Large intestine (tissue), 3 donors: ENCODE measurements at regions not wholly inside any gene's neighbourhood (a gene's known extent, or its start where the extent isn't known, plus 50 kb on each side); places are given as distances from the start of the nearest gene placed in this dataset.
A peak's percentile ranks its signal among the peaks of the same experiment; 100 is the strongest.

Experiments used
- DNase-seq, 2 donors: peaks; one replicate each; pipeline versions ENCODE4 v3.0.0 to v3.0.0-alpha.2; 2013
- H3K27ac ChIP-seq: one replicate; pipeline ENCODE4 v1.5.1; 2013; ENCODE audit warnings: low read length
- H3K27me3 ChIP-seq: 2 replicates; pipeline ENCODE4 v1.6.1; 2013; ENCODE audit warnings: low read length; ENCODE audit not compliant: control insufficient read depth, insufficient read depth
- H3K36me3 ChIP-seq: 2 replicates; pipeline ENCODE4 v1.6.1; 2013; ENCODE audit warnings: low read length; ENCODE audit not compliant: control insufficient read depth, insufficient read depth
- H3K4me1 ChIP-seq: one replicate; pipeline ENCODE4 v1.6.1; 2013; ENCODE audit warnings: low read length; ENCODE audit not compliant: control insufficient read depth, insufficient read depth
- H3K4me3 ChIP-seq: one replicate; pipeline ENCODE4 v1.5.1; 2013; ENCODE audit warnings: low read length
- H3K9me3 ChIP-seq: one replicate; pipeline ENCODE4 v1.6.1; 2013; ENCODE audit warnings: mild to moderate bottlenecking, low read depth, low read length, moderate library complexity; ENCODE audit not compliant: control insufficient read depth
- WGBS: methylation state at CpG from one replicate; pipeline ENCODE4 v1.1.5; 2013; ENCODE audit warnings: low lambda C conversion rate; ENCODE audit not compliant: insufficient coverage; 5-methylcytosine and 5-hydroxymethylcytosine counted together

DNA sequence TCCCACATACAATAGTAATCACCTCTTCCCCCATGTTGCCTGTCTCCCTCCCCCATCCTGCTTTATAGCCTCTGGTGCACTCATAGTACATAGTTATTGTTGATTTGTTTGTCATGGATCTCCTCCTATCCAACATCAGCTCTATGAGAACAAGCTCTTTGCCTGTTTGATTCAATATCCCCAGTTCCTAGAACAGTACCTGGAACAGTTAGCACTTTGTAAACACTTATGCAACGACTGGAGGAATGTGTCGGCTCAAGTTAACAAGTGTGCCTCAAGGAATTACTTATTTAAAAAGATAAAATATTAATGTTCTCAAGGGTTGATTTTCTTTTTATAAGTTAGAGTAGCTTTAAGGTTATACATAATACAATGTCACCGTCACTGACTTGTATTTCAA, 271.6 kb upstream of the KAZN start:
- DNase-seq, result no peak
- Histone ChIP-seq H3K27ac (no peak overlapping the region), H3K36me3 (no peaks in the 10 kb centered on the region), H3K9me3 (no peaks in the 10 kb centered on the region), H3K27me3 (no peaks in the 10 kb centered on the region), H3K4me1 (no peaks in the 10 kb centered on the region), H3K4me3 (no peak overlapping the region)
- no CpG with 5 or more reads among the region's 3 CpGs for WGBS

DNA sequence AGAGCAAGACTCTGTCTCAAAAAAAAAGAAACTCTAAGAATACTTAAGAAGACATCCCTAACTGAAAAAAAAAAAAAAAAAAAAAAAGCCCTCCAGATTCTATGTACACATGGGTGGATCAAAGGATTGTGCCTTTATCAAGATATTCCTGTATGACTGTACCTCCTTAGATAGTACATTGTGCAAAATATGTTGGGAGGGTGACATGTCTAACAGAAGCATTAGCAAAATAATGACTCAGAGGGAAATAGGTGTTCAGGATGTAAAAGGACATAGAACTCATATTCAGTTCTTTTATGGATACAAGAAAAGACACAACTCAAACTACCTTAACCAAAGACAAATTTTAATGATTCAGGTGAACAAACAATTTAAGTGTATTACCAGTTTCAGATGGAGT, 269.8 kb upstream of the KAZN start:
- Histone ChIP-seq H3K4me1 (no peaks in the 10 kb centered on the region), H3K9me3 (no peaks in the 10 kb centered on the region), H3K27me3 (no peaks in the 10 kb centered on the region), H3K4me3 (no peak overlapping the region), H3K36me3 (no peaks in the 10 kb centered on the region), H3K27ac (no peak overlapping the region)
- DNase-seq, result no peak

DNA sequence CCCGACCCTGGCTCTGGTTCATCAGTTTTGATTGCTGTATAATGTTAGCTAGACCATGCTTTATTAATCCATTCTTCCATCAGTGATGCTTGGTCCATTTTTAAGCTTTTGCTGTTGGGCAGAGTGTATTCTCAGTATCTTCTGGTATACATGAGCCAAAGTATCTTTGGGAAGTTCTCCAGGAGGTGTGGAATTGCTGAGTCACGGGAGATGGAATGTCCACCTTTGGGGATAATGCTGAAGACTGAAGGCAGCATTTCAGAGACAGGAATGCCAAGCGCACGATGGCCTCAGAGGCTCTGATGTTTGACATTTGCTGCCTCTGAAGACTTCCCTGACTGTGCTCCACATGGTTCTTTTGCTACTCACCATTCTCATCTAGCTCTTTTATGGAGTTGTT, 266.3 kb upstream of the KAZN start:
- Histone ChIP-seq H3K9me3 (no peaks in the 10 kb centered on the region), H3K4me3 (no peak overlapping the region), H3K36me3 (no peaks in the 10 kb centered on the region), H3K4me1 (no peaks in the 10 kb centered on the region), H3K27ac (no peak overlapping the region), H3K27me3 (no peaks in the 10 kb centered on the region)
- DNase-seq, result no peak
- no CpG with 5 or more reads among the region's 4 CpGs for WGBS

DNA sequence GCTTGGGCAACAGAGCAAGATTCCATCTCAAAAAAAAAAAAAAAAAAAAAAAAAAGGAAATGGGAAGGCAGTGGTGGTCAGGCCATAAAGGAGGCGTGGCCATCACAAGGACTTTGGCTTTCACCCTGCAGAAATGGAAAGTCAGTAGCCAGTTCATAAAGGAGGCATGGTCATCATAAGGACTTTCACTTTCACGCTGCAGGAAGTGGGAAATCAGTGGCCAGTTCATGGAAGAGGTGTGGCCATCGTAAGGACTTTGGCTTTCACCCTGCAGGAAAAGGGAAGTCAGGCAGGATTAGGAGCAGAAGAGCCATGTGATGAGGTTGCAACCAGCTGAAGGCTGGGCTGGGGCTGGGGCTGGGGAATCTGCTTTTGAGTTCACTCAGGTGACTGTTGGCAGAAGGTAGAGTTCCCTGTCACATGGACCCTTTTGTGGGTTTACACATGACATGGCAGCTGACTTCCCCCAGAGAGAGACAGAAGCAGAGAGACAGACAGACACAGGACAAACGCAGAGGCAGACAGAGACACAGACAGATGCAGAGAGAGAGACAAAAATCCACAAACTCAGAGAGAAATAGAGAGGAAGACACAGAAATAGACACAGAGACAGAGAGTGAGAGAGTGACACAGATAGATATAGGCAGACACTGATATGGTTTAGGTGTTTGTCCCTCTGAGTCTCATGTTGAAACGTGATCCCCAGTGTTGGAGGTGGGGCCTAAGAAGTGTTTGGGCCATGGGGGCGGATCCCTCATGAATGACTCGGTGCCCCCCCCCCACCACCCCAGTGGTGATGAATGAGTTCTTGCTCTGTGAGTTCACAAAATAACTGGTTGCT, 263.9 kb upstream of the KAZN start:
- Histone ChIP-seq H3K27ac (no peak overlapping the region), H3K27me3 (no peaks in the 10 kb centered on the region), H3K4me1 (no peaks in the 10 kb centered on the region), H3K4me3 (no peak overlapping the region), H3K9me3 (no peaks in the 10 kb centered on the region), H3K36me3 (no peaks in the 10 kb centered on the region)
- peak in 1 of 2 donors; percentile 23 for DNase-seq
- WGBS, result no CpG with 5 or more reads among the region's 7 CpGs

DNA sequence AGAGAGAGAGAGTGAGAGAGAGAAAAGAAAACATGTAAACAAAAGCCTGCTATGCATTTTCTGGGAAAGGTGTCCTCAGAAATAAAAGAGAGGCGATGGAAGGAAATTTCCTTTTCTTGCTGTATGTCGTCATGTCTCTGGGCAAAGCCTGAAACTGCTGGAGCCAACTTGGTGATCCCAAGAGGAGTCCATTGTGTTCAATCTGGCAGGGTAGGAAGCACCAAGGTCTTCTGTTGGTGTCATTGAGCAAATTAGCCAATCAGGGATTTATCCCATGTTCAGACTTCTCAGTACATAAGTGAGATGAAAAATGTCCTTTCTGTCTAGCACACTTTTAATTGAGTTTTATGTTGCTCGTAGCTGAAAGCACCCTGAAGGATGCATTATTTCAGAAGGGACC, 260.0 kb upstream of the KAZN start:
- no peaks in the 10 kb centered on the region for H3K27me3 ChIP-seq
- no peaks in the 10 kb centered on the region for H3K36me3 ChIP-seq
- WGBS, result no CpG with 5 or more reads among the region's 3 CpGs
- H3K4me3 ChIP-seq, result no peak overlapping the region
- no peak overlapping the region for H3K27ac ChIP-seq
- H3K4me1 ChIP-seq, result no peaks in the 10 kb centered on the region
- no peak for DNase-seq
- H3K9me3 ChIP-seq, result no peaks in the 10 kb centered on the region

DNA sequence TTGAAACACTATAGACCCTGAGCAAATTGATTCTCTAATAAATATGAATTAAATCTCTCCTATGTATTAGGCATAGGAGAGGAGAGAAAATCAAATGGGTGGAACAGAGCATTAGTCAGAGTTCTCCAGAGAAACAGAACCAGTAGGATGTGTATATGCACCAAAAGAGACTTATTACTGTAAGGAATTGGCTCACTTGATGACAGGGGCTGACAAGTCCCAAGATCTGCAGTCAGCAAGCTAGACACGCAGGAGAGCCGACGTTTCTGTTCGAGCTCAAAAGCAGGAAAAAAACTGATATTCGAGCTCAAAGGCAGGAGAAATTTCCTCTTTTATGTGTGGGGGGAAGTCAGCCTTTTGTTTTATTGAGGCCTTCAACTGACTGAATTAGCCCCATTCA, 259.2 kb upstream of the KAZN start:
- no peak overlapping the region for H3K27ac ChIP-seq
- no peaks in the 10 kb centered on the region for H3K36me3 ChIP-seq
- DNase-seq, result no peak
- no peak overlapping the region for H3K4me3 ChIP-seq
- no peaks in the 10 kb centered on the region for H3K4me1 ChIP-seq
- 79% methylated on average over 3 of the region's 5 CpGs for WGBS
- H3K9me3 ChIP-seq, result no peaks in the 10 kb centered on the region
- H3K27me3 ChIP-seq, result no peaks in the 10 kb centered on the region

DNA sequence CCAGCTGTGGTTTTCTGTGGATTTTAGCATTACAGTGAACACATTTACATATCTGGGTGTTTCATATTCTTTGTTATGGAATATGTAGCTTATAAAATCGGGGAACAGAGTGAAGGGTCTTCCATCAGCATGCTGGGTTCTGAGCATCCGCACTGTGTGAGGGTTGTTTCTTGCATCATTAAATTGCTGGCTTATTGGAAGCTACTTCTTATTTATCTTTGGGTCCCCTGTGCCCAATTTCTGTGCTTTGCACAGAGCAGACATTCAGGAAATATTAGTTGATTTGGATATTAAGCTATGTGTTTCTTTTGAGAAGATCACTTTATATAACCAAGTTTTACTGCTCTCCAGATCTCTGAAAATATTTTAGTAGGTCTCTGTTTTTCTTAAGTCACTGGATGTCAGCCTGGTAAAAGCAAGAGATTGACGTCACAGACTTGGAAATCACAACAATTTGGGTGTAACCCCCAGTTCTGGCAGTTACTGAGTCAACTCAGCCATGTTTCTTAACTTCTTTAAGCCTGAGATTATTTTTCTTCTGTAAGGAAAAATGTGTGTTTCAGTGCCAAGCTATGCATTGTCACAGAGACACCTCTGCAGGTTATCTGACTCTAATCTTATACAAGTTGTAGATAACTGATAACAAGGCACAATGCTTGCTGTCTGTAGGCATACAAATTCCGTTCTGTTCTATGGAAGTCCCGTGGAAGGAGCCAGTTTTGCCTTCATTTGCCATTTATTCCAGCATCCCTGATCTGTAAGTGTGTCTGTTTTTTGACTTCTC, 258.3 kb upstream of the KAZN start:
- Histone ChIP-seq H3K36me3 (no peaks in the 10 kb centered on the region), H3K27me3 (no peaks in the 10 kb centered on the region), H3K9me3 (no peaks in the 10 kb centered on the region), H3K27ac (no peak overlapping the region), H3K4me3 (no peak overlapping the region), H3K4me1 (no peaks in the 10 kb centered on the region)
- no peak for DNase-seq
- 80% methylated on average over 1 of the region's 5 CpGs for WGBS

DNA sequence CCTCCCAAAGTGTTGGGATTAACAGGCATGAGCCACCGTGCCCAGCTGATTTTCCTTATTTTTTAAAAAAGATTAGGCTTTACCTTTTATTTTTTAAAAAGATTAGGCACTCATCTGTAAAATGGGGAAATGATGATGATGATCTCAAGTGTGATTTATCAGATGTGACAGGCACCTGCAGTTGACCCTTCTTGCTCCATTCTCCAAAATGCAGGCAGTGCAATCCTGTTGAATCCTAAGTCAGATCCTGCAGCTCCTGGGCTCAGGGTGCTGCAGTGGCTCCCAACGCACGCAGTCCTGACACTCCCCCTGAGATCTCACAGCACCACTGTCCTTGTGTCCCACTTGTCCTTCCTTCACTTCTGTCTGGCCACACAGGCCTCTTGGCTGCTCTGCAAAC, 257.3 kb upstream of the KAZN start:
- Histone ChIP-seq H3K36me3 (no peaks in the 10 kb centered on the region), H3K27me3 (no peaks in the 10 kb centered on the region), H3K4me1 (no peaks in the 10 kb centered on the region), H3K9me3 (no peaks in the 10 kb centered on the region), H3K4me3 (no peak overlapping the region), H3K27ac (no peak overlapping the region)
- DNase-seq, result no peak
- no CpG with 5 or more reads among the region's 3 CpGs for WGBS

DNA sequence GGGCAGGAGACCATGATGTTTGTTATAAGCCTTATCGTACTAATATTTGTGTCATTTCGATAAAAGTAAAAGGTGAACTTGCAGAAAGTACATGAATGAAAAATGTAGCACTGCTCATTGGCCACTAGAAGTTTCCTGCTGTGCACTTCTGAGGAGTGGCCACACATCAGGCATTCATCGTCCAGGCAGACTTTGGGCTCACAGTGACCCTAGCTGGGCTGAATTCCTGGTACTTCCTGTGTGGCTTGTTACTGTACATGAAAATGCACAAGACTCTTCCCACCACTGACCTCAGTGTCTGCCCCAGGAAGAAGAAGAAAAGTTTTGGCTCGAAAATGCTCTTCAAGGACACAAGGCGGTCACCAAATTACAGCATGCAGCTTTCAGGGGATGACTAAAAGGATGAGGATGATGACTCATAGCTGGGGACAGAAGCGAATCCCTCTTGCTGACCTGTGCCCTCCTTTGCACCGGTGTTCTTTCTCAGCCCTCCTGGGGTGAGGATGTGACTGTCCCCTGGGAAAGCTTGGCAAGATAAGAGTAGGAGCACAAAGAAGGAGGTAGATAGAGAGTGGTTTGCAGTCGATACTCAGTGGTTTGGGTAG, 252.4 kb upstream of the KAZN start:
- H3K4me3 ChIP-seq, result no peak overlapping the region
- no peaks in the 10 kb centered on the region for H3K4me1 ChIP-seq
- no peak for DNase-seq
- no CpG with 5 or more reads among the region's 8 CpGs for WGBS
- H3K27me3 ChIP-seq, result no peaks in the 10 kb centered on the region
- no peaks in the 10 kb centered on the region for H3K9me3 ChIP-seq
- H3K36me3 ChIP-seq, result no peaks in the 10 kb centered on the region
- H3K27ac ChIP-seq, result no peak overlapping the region

DNA sequence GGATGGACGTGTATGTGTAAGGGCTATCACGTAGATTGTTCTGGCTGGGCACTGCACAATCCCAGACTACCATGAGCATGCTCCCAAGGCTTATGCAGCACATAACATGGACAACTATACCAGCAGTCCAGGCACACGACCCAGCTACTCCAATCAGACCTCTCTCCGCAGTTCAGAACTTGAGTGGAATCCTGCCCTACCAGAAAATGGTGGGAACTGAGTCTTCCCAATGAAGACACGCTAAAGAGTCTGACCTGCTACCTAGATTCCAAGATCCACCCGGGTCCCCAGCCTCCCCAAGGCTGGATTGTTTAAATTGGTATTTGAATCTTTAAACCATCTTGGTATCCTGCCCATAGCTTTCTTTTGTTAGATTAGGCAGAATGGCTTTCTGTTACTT, 251.3 kb upstream of the KAZN start:
- WGBS, result no CpG with 5 or more reads among the region's 6 CpGs
- H3K36me3 ChIP-seq, result no peaks in the 10 kb centered on the region

More for the DNA sequence above, 251.3 kb upstream of the KAZN start:
- no peaks in the 10 kb centered on the region for H3K4me1 ChIP-seq
- H3K27me3 ChIP-seq, result no peaks in the 10 kb centered on the region
- H3K4me3 ChIP-seq, result no peak overlapping the region
- H3K27ac ChIP-seq, result no peak overlapping the region
- no peak for DNase-seq
- H3K9me3 ChIP-seq, result no peaks in the 10 kb centered on the region
